Upper lobe of left lung (tissue), 6 donors: ENCODE measurements at regions not wholly inside any gene's neighbourhood (a gene's known extent, or its start where the extent isn't known, plus 50 kb on each side); places are given as distances from the start of the nearest gene placed in this dataset.

Source experiments
- ATAC-seq, 2 donors: fragments of 200-7000 bp; cut with Tn5 transposase; one replicate each; pipeline ENCODE4 v1.9.1; 2022; ENCODE audit warnings: mild to moderate bottlenecking in 2 of 2, moderate library complexity in 2 of 2; ENCODE audit not compliant: low FRiP score in 2 of 2
- DNase-seq, 2 donors: peaks; one replicate each; pipeline ENCODE4 v3.0.0-alpha.2; 2019 to 2020
- H3K27ac ChIP-seq, 4 donors: fragments of 200-600 bp; sonication (generic); one replicate each; pipeline ENCODE4 v1.5.1; 2016 to 2019
- H3K27me3 ChIP-seq, 4 donors: fragments of 200-600 bp; sonication (generic); one replicate each; pipeline ENCODE4 v1.5.1; 2017 to 2019
- H3K36me3 ChIP-seq, 4 donors: fragments of 200-600 bp; sonication (generic); one replicate each; pipeline ENCODE4 v1.5.1; 2016 to 2019
- H3K4me1 ChIP-seq, 4 donors: fragments of 200-600 bp; sonication (generic); one replicate each; pipeline ENCODE4 v1.5.1; 2018 to 2019
- H3K4me3 ChIP-seq, 4 donors: fragments of 200-600 bp; sonication (generic); one replicate each; pipeline ENCODE4 v1.5.1; 2017 to 2019; ENCODE audit warnings: mild to moderate bottlenecking in 2 of 4, moderate library complexity in 1 of 4
- H3K9me3 ChIP-seq, 4 donors: fragments of 200-600 bp; sonication (generic); one replicate each; pipeline ENCODE4 v1.5.1; 2018 to 2019
- EP300 ChIP-seq, 4 donors: sonication (generic); formaldehyde crosslinking; IDR thresholded peaks; one replicate each; pipeline ENCODE4 v1.5.1; 2017; ENCODE audit warnings: antibody characterized with exemption in 4 of 4, control low read depth in 2 of 4
- POLR2A ChIP-seq, 4 donors: fragments of 450-650 bp; IDR thresholded peaks; one replicate each; pipeline ENCODE4 v1.5.1; 2016 to 2017; ENCODE audit warnings: antibody characterized with exemption in 4 of 4, mild to moderate bottlenecking in 2 of 4
- POLR2AphosphoS5 ChIP-seq, 2 donors: sonication (generic); formaldehyde crosslinking; IDR thresholded peaks; one replicate each; pipeline ENCODE4 v1.5.1; 2017; ENCODE audit warnings: antibody characterized with exemption in 2 of 2
- WGBS, 2 donors: methylation state at CpG; one replicate each; pipeline ENCODE4 v1.1.5; 2017 to 2018; 5-methylcytosine and 5-hydroxymethylcytosine counted together
- TF ChIP-seq, protein P1 (sequence below), 6 experiments: fragments of 450-650 bp in 4 of 6; fragments of 200-600 bp in 2 of 6; sonication (generic) in 2 of 6; IDR thresholded peaks; one replicate each; pipeline ENCODE4 v1.5.1; 2016 to 2019; ENCODE audit warnings: antibody characterized with exemption in 6 of 6
- donor health status: DM: no; HTN: no; CAD: no; lungs with moderate emphysema.
- donor health status: DM: no; HTN: yes; CAD: no; lungs with severe emphysema.

DNA sequence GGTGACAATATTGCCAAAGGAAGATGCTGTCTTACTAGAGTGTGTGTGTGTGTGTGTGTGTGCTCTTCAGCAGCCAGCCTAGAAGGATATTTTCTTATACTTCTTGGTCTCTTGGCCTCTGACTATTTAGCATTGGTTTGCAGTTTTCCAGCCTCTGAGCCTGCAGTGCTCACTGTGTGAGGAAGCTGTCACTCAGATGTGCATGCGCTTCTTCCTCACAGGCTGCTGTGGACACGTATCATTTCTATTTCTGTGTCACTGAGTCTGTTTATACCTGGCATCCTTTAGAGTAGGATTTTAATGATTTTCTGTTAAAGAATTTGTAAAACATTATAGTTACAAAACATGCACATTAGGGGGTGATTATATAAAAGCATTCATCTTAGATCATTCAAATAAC lies 83.3 kb downstream of the ALDH8A1 start:
- no peak for ATAC-seq
- Histone ChIP-seq H3K27me3 (no peaks in the 10 kb centered on the region), H3K27ac (no peak overlapping the region), H3K9me3 (no peaks in the 10 kb centered on the region), H3K36me3 (no peaks in the 10 kb centered on the region), H3K4me1 (no peaks in the 10 kb centered on the region), H3K4me3 (no peak overlapping the region)
- TF ChIP-seq EP300 (IDR thresholded peaks at IDR 0.05) (no peak), POLR2A (IDR thresholded peaks at IDR 0.05) (no peak), POLR2AphosphoS5 (IDR thresholded peaks at IDR 0.05) (no peak)
- TF ChIP-seq, protein P1, sequence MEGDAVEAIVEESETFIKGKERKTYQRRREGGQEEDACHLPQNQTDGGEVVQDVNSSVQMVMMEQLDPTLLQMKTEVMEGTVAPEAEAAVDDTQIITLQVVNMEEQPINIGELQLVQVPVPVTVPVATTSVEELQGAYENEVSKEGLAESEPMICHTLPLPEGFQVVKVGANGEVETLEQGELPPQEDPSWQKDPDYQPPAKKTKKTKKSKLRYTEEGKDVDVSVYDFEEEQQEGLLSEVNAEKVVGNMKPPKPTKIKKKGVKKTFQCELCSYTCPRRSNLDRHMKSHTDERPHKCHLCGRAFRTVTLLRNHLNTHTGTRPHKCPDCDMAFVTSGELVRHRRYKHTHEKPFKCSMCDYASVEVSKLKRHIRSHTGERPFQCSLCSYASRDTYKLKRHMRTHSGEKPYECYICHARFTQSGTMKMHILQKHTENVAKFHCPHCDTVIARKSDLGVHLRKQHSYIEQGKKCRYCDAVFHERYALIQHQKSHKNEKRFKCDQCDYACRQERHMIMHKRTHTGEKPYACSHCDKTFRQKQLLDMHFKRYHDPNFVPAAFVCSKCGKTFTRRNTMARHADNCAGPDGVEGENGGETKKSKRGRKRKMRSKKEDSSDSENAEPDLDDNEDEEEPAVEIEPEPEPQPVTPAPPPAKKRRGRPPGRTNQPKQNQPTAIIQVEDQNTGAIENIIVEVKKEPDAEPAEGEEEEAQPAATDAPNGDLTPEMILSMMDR (IDR thresholded peaks at IDR 0.05), result no peak
- no peak for DNase-seq
- 70 to 71% methylated on average over 2 of the region's 2 CpGs for WGBS, 2 donors

DNA sequence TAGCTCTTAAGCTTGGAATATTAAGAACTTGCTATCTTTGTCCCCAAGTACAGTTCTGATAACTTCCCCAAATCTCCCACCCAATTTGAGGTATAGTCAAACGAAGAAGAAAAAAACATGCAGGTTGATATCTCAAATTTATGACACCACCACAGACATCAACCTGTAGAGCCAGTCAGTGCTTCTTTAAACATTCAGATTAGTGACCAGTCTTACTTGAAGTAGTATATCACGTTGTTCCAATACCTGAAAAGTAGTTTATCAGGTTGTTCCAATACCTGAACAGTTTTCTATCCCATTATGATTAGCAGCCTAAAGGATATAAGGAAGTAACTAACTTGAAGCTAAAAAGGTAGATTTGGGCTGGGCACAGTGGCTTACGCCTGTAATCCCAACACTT lies 85.3 kb downstream of the ALDH8A1 start:
- H3K36me3 ChIP-seq, result no peaks in the 10 kb centered on the region
- ATAC-seq (no peak), DNase-seq (no peak)
- H3K4me3 ChIP-seq, result no peak overlapping the region
- no peaks in the 10 kb centered on the region for H3K4me1 ChIP-seq
- no peak for TF ChIP-seq EP300 (IDR thresholded peaks at IDR 0.05)
- TF ChIP-seq, protein P1 (IDR thresholded peaks at IDR 0.05), result no peak
- TF ChIP-seq POLR2AphosphoS5 (IDR thresholded peaks at IDR 0.05), result no peak
- TF ChIP-seq POLR2A (IDR thresholded peaks at IDR 0.05), result no peak
- H3K9me3 ChIP-seq, result no peaks in the 10 kb centered on the region
- WGBS, 2 donors, result 74 to 77% methylated on average over 3 of the region's 3 CpGs
- no peak overlapping the region for H3K27ac ChIP-seq
- H3K27me3 ChIP-seq, result no peaks in the 10 kb centered on the region

DNA sequence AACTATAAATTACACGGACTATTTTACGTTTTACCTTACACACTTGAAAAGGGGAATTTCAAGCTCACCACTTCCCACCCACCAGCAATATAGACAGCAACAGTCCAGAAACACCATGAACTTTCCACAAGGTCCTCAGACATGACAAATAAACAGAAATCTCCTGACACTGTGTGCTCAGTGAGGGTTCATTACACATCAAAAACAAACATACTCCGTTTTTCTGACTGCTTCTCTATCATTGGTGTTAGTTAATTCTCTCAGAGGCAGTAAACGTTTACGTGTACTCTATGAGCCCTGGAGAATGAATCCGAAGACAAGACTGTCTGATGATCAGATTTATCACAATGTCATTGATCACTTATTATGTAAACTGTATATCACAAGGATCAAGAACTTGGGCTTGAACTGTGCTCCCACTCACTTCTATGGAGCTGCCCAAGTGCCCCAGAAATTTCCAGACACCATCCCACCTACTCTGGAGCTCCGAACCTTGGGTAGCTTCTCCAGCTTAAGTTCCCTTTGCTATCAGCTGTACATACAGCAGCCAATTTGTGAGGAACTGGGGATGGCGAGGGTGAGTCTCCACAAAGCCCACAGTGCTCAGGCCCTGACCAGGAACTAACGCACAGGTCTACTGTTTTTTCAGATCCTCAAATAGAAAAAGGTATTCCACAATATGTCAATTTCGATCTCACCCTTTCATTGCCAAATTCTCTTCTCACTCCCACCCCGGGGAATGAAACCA lies 86.0 kb downstream of the ALDH8A1 start:
- TF ChIP-seq EP300 (IDR thresholded peaks at IDR 0.05) (no peak), POLR2AphosphoS5 (IDR thresholded peaks at IDR 0.05) (no peak)
- ATAC-seq (no peak), DNase-seq (no peak)
- Histone ChIP-seq H3K27ac (no peak overlapping the region), H3K27me3 (no peaks in the 10 kb centered on the region), H3K4me3 (no peak overlapping the region), H3K9me3 (no peaks in the 10 kb centered on the region), H3K4me1 (no peaks in the 10 kb centered on the region), H3K36me3 (no peaks in the 10 kb centered on the region)
- 75 to 80% methylated on average over 11 of the region's 11 CpGs for WGBS, 2 donors

DNA sequence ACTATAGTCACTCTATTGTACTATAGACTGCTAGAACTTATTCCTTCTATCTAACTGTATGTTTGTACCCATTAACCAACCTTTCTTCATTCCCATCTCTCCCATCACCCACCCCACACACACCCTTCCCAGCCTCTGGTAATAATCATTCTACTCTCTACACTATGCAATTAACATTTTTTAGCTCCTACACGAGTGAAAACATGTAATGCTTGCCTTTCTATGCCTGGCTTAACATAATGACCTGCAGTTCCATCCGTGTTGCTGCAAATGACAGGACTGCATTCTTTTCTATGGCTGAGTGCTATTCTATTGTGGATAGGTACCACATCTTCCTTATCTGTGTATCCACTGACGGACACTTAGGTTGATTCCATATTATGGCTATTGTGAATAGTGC lies 95.5 kb downstream of the ALDH8A1 start:
- ATAC-seq (no peak), DNase-seq (no peak)
- 75 to 78% methylated on average over 3 of the region's 3 CpGs for WGBS, 2 donors
- Histone ChIP-seq H3K9me3 (no peaks in the 10 kb centered on the region), H3K4me1 (no peaks in the 10 kb centered on the region), H3K36me3 (no peaks in the 10 kb centered on the region), H3K27me3 (no peaks in the 10 kb centered on the region), H3K4me3 (no peak overlapping the region), H3K27ac (no peak overlapping the region)
- TF ChIP-seq POLR2A (IDR thresholded peaks at IDR 0.05) (no peak), EP300 (IDR thresholded peaks at IDR 0.05) (no peak), POLR2AphosphoS5 (IDR thresholded peaks at IDR 0.05) (no peak)
- TF ChIP-seq, protein P1 (IDR thresholded peaks at IDR 0.05), result no peak

DNA sequence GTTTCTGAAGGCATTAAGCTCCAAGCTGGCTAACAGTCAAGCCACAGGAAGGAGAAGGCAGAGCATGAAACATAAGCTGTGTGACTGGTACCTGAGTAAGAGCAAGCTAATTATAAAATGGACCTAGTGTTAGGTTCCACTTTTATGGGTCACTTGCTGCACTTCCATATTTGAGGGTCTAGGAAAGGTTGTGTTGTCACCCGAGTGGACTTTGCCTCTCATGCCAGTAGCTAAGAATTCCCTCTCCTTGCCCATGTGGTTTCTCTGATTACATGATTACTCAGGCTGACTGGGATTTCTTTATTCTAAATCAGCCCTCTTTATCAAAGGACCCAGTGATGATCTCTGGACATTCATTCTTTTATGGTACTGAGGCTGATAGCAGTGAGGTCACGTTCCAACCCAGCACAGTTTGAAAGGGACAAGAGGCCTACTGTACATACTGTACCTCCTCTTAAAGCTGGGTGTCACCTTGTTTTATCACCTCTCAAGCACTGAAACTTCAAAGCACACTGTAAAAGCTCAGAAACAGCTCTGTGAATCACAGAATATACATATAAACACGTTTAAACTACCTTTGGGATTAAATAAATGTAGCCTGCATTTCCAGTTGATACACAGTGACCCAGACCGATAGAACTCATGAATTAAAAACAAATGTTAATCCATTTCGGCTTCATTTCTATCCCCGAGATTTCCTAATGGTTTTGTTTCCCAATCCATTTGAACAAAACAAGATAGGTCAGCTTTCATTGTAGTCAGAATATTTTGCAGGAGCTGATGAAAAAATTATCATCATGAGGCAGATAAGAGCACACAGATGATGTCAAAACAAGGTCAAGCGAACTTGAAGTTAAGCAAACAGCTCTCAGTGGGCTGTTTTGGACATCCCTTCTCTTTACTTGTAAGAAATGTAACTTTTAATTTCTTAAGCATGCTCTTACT lies 96.5 kb downstream of the ALDH8A1 start:
- H3K27ac ChIP-seq, result no peak overlapping the region
- no peak overlapping the region for H3K4me3 ChIP-seq
- WGBS, 2 donors, result 68 to 69% methylated on average over 7 of the region's 7 CpGs
- H3K9me3 ChIP-seq, result no peaks in the 10 kb centered on the region
- ATAC-seq, result peak in 1 of 2 donors; percentile 53
- TF ChIP-seq EP300 (IDR thresholded peaks at IDR 0.05), result no peak
- no peak for TF ChIP-seq POLR2AphosphoS5 (IDR thresholded peaks at IDR 0.05)
- TF ChIP-seq POLR2A (IDR thresholded peaks at IDR 0.05), result no peak
- TF ChIP-seq, protein P1 (IDR thresholded peaks at IDR 0.05), result no peak
- no peaks in the 10 kb centered on the region for H3K36me3 ChIP-seq
- no peak for DNase-seq
- H3K4me1 ChIP-seq, result no peaks in the 10 kb centered on the region
- H3K27me3 ChIP-seq, result no peaks in the 10 kb centered on the region
